Ovary (tissue), 3 donors: ENCODE measurements at regions not wholly inside any gene's neighbourhood (a gene's known extent, or its start where the extent isn't known, plus 50 kb on each side); places are given as distances from the start of the nearest gene placed in this dataset.

Experiments used
- EP300 ChIP-seq: sonication (generic); formaldehyde crosslinking; IDR thresholded peaks from one replicate; pipeline ENCODE4 v1.6.1; 2017; ENCODE audit warnings: antibody characterized with exemption
- POLR2A ChIP-seq: fragments of 450-650 bp; IDR thresholded peaks from one replicate; pipeline ENCODE4 v1.6.1; 2017; ENCODE audit warnings: antibody characterized with exemption, mild to moderate bottlenecking, moderate library complexity
- TF ChIP-seq, protein P1 (sequence below), 3 donors: fragments of 450-650 bp in 2 of 3; fragments of 200-600 bp in 1 of 3; IDR thresholded peaks; one replicate each; pipeline versions ENCODE4 v1.5.1 to v1.8.0; 2016 to 2022; ENCODE audit warnings: antibody characterized with exemption in 3 of 3, mild to moderate bottlenecking in 1 of 3
- donor health status: DM: no; HTN: no; CAD: no.

DNA sequence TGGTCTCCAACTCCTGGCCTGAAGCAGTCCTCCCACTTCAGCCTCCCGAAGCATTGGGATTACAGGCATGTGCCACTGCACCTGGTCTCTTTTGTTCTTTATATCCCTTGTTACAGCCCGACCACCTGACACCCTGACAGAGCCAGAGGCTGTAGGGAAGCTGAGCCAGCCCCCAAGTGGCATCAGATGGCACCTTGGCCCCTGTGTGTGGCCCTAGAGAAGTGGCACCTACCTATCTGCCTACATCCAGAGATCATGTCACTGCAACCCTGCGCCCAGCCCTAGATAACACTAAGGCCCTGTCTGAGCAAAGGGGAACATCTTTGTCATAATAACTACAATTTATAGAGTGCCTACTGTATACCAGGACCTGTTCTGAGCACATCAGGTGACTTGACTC, 235.0 kb downstream of the AACS start:
- TF ChIP-seq, protein P1, sequence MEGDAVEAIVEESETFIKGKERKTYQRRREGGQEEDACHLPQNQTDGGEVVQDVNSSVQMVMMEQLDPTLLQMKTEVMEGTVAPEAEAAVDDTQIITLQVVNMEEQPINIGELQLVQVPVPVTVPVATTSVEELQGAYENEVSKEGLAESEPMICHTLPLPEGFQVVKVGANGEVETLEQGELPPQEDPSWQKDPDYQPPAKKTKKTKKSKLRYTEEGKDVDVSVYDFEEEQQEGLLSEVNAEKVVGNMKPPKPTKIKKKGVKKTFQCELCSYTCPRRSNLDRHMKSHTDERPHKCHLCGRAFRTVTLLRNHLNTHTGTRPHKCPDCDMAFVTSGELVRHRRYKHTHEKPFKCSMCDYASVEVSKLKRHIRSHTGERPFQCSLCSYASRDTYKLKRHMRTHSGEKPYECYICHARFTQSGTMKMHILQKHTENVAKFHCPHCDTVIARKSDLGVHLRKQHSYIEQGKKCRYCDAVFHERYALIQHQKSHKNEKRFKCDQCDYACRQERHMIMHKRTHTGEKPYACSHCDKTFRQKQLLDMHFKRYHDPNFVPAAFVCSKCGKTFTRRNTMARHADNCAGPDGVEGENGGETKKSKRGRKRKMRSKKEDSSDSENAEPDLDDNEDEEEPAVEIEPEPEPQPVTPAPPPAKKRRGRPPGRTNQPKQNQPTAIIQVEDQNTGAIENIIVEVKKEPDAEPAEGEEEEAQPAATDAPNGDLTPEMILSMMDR (IDR thresholded peaks at IDR 0.05): no peak
- no peak for TF ChIP-seq EP300
- TF ChIP-seq POLR2A: no peak
